HG03066 (cell line): ENCODE measurements at regions not wholly inside any gene's neighbourhood (a gene's known extent, or its start where the extent isn't known, plus 50 kb on each side); places are given as distances from the start of the nearest gene placed in this dataset.
"Not testable (repeated sequence)": the region's sequence is repeated elsewhere in the genome, so short reads cannot be mapped to it uniquely, and the experiment has no call there.

Experiments used
- ATAC-seq: cut with Tn5 transposase; IDR thresholded peaks from one replicate; pipeline ENCODE4 v1.9.1; 2021; ENCODE audit warnings: low read depth; ENCODE audit not compliant: unreplicated experiment

DNA sequence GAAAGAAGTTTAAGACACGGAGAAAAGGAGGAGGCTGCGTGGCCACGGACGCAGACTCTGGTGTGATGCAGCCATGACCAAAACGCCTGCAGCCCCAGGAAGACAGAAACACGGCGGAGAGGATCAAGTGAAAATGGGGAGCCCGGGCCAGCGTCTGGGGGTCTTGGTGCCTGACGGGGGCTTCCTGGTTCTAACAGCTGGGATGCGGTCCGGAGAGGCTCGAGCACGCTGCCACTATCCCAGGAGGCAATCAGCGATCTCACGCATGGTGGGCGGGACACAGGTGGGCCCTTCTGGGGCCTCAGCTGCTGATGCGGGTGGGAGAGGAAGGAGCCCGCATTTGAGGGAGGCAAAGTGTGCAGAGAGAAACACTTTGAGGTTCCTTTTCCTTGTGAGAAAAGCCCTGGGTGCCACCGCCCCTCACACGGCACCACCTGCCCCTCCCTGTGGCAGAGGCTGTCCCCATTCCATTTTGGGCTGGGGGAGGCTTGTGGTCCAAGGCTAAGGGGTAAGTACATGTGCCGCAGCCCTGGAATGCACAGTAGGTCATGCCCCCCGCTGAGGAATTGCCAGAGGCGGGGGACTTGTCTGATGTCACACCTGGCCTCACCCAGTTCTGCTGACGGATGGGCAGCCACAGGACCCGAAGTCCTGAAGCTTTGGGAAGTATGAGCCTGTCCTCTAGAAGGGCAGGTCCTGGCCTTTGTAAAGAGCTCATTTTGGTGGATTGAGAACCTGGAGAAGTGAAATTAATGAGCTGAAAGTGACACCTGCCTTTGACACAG, 121.7 kb upstream of the ZNF469 start:
- not testable (repeated sequence) for ATAC-seq

DNA sequence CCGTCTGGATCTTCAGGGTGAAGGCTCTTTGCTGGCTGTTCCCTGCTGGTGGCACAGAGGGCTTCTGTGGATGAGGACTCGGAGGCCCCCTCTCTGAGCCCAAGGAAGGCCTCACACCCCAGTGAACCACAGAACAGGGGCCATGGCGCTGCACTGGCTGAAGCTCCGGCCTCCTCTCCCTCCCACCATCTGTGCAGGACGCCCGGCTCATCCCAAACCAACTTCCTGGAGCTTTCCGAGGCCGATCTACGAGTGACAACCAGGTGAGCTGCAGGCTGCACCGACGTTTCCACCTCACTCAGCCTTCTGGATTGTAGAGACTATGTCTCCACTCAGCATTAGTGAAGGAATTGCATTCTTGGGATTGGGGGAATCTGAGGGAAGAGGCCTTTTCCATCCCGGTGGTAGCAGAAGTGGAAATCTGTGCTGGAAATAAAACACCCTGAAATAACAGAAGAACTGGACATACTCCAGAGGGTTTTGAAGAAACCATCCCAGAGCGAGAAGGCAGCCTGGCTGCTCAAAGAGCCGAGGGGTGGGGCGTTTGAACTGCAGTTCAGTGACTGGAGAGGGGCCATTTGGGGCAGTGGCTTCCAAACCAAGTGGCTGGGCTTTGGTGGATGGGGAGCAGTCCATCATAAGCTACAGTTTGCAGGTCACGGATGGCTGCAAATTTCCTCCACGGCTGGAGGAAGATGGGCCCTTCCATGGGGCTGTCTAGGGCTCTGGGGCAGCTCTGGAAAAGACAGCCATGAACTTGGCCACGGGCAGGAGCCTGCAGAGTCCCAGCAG, 120.7 kb upstream of the ZNF469 start:
- ATAC-seq = not testable (repeated sequence)

DNA sequence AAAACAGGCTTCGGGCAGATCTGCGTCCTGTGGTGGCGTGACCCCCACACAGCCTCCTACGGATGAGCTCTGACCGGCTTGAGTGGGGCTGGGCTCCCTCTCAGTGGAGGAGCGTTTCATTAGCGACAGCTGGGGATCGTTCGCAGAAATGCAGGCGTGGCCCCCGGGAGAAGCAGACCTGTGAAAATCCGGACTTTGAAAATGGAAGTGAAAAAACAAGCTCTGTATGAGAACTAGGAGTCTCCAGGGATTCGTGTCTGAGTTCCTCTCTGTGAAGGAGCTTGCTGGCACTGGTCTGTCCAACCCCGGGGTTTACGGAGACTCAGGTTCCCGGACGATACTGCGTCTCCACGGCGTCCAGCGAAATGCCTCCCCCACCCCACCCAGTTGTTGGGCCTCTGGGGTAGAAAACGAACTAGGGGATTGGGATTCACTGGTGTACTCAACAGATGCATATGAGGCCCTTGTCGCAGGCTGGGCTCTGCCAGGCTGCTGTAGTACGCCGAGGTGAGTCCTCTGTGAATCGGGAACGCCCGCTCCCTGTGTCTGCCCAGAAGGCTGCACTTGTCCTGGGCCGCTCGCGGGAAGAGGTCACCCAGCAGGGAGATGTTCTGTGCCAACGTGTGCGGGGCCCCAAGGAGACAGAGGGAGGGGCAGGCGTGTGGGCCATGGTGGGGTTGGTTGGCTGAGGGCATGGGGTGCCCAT, 119.7 kb upstream of the ZNF469 start:
- ATAC-seq = not testable (repeated sequence)

DNA sequence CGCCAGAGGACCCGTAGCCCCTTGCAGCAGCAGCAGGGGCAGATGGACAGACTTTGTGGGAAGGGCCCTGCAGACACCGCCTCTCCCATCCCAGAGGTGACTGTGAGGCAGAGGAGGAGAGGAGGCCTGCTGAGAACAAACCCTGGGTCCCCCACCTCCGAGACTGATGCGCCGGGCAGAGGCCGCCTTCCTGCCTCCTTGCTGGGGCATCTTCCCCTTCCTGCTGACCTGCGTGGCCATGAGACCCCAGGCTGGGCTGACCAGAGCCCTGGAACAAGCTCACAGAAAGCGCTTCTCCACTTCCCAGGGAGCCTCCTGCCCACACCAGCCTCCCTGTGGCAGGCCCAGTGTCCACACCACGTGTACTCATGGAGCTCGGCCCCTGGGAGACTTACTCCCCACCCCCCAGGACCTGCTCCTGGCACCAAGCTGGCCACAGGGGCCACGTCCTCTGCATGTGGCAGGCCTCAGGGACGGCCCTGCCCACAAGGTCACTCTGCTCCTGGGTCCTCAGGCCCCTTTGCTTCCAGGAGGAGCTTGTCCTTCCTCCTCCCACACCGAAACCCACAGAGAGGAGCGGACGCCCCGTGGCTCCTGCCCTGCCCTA, 119.0 kb upstream of the ZNF469 start:
- ATAC-seq = not testable (repeated sequence)

DNA sequence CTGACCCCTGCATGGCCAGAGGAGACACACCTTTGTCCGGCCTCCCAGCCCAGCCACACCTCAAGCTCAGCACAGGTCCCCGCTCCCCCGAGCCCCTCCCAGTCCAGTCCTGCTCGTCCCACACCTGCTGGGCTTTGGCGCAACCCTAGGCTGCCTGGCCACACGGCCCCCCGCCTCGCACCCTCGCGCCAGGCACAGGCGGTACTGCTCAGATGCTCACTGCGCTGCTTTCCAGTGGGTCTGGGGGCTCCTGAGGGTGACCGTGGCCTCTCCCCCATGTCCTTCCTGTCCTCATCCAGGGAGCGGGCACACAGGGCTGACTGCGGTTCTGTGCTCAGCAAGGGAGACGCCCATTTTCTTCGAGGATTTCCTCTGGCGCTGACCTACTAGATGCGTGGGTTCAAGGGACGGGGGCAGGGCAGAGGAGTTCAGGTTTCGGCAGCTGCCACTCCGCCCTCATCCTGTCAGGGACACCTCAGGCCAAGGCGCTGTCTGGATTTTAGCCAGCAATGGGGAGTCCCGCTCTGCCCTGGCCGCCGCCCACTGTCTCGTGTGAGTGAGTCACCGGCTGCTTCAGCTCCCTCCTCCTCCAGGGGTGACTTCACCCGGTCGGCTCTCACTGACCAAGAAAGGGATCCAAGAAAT, 118.0 kb upstream of the ZNF469 start:
- ATAC-seq = peak; percentile 77

DNA sequence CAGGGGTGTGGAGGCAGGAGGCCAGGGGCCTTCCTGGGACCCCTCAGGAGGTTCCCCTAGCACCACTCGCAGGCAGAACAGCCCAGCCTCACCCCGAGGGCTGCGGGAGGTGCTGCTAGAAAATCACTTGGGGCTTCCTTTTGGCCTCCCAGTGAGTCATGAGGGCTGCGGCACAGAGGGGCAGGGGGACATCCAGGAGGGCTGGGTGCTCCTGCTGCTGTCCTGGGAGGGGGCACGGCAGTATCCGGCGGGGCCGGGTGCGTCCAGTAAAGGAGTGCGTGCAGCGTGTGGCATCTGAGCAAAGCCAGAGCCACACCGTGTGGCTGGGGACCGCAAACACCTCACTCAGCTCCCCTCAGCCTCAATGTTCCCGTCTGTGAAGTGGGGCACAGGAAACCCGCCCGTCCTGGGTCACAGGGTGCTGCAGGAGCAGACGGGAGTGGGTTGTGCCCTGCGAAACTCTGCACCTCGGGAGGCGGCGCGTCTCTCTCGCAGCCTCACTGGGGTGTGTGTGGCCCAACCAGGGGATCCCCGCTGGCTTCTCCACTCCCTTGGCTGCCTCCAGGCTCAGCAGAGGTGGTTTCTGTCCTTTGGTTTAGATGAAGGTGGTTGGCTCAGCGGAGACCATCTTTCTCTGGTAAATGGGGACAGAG, 117.3 kb upstream of the ZNF469 start:
- not testable (repeated sequence) for ATAC-seq

DNA sequence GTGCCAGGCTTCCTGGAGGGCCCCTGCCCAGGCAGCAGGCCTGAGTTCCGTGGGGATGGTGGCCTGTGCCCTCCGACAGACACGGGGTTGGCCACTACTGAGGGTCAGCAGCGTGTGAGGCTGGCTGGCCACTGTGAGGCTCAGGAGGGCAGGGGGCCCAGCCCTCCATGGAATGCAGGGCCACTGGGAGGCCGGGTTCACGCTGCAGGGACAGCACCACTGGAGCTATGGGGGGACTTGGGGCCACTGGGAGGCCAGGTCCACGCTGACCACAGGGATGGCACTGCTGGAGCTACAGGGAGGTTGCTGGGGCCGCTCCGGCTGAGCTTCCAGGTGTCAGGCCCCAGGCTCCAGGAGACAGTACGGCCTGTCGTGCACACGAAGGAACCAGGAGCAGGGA, 116.7 kb upstream of the ZNF469 start:
- not testable (repeated sequence) for ATAC-seq

DNA sequence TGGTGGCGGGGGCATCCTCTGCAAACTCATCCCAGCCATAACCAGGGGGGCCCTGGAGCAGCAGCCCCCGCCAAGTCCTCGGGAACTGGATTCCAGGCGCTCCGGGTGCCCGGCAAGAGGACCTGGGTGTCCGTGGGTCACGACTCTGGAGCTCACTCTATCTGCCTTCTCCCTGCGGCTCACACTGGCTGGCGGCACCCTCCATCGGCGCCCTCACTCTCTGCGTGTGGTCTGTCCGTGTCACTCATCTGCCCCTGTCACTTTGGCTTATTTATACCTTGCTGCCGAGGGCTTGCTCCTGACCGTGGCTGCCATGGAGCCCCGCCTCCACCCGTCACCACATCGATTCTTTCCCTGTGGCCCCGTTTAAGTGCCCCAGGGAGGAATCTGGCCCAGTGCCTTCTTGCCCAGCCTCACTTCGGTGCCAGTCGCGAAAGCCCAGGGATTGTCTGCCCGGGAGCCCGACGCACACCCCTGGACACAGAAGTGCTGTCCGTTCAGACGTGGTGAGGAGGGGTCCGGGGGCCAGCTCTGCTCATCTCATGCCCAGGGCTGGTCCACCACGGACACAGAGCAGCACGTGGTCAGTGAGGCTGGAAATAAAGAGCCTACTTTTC, 115.7 kb upstream of the ZNF469 start:
- ATAC-seq = not testable (repeated sequence)

DNA sequence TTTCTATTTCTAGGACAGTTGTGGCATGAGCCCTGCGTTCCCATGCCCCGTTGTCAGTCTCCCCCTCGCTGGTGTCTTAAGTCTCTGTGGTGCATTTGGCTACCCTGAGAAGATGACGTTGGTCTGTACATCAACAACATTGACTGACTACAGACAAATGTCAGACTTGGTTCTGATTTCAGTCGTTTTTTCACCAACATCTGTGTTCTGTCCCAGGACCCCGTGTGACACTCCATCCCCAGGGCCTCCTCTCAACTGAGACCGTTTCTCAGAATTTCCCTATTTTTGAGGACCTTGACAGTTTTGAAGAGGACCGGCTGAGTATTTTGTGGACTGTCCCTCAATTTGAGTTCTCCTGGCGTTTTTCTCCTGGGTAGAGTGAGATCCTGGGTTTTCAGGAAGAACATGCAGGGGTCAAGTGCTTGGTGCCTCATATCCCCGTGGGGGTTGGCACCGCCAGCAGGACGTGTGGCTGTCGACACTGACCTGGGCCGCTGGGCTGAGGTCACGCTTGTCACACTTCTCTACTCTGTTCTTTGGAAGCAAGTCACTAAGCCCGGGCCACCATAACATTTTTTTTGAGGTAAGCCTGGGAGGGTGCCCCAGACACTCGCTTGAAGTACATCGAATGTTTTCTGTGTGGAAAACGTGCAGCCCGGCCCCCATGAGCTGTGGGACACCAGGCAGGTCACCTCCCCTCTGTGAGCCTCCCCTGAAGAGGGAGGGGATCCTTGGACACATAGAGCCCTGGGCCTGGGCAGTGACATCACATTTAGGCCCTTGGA, 114.4 kb upstream of the ZNF469 start:
- ATAC-seq = not testable (repeated sequence)

DNA sequence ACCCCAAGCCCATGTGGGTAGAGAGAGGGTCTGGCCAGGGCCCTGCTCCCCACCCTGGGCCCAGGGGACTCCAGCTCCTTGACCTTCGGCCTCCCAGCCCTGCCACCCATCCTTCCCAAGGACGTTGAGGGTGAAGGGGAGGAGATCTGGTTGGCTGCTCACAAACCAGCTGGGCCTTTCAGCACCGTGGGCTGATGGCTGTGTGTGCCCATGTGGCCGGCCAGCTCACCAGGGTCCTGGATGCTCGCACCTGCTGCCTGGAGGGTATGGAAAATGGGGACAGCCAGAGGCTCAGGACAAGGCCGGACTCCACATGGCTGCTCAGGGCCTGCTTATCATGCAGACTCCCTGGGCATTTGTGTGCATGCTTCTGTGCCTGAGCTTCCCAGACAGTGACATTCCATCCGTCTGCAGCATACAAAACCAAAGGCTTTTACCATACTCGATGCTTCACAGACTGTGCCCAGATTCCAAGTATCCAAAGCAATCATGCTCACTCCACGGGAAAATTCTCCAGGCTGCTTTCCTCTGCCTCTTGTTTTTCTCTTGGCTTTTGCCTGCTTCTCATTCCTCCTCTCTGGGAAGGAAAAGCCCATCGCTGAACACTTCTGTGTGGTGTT, 112.5 kb upstream of the ZNF469 start:
- not testable (repeated sequence) for ATAC-seq

DNA sequence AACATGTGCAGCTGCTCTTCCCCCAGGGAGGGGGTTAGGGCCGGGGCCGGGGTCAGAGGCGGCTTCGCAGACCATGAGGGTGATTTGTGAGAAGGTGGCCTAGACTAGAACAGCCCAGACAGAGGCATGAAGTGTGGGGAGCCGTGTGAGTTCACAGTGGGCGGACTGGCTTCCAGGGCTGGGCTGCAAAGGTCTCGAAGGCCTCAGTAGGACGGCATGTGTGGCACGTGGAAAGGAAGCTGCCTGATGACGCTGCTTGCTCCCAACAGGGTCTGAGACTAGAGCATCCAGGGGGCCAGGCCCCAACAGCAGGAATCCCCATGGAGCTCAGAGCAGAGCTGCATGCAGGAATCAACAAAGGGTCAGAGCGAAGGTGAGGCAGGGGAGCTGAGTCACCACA, 111.5 kb upstream of the ZNF469 start:
- ATAC-seq = not testable (repeated sequence)

DNA sequence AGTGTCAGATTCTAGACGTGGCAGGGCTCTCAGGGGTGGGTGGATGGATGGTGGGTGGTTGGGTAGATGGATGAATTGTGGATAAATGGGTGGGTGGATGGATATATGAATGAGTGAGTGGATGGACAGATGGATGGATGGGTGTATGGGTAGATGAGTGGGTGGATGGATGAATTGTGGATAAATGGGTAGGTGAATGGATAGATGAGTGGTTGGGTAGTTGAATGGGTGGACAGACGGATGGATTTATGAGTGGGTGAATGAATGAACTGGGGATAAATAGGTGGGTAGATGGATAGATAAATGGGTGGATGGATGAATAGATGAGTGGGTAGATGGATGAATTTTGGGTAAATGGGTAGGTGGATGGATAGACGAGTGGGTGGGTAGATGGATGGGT, 111.0 kb upstream of the ZNF469 start:
- ATAC-seq = not testable (repeated sequence)

DNA sequence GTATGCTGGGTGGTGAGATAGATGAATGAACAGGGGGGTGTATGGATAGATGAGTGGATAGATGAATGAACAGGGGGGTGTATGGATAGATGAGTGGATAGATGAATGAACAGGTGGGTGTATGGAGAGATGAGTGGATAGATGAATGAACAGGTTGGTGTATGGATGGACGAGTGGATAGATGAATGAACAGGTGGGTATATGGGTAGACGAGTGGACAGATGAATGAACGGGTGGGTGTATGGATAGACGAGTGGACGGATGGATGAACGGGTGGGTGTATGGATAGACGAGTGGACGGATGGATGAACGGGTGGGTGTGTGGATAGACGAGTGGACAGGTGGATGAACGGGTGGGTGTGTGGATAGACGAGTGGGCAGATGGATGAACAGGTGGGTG, 110.3 kb upstream of the ZNF469 start:
- not testable (repeated sequence) for ATAC-seq

DNA sequence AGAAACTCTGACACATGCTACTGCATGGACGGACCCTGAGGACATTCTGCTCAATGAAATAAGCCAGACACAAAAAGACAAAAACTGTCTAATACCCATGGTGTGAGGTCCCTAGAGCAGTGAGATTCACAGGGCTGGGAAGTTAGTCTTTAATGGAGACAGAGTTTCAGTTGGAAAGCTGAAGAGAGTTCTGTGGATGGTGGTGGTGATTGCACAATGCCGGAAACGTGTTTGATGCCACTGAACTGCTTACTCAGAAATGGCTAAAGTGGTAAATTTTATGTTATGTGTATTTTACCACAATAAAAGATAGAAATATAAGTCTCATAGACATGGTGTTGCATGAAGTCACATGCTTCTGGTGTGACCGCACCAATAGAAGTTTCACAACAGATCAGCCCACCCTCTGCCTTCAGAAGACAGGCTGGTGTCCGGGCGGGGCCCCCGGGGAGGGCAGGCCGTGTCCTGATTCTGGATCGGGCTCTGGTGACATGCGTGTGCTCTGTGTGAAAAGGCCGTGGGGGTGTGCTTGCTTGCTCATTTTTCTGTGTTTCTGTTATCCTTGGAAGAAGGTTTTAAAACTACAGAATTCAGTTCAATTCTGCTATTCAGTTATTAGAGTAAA, 108.5 kb upstream of the ZNF469 start:
- not testable (repeated sequence) for ATAC-seq

DNA sequence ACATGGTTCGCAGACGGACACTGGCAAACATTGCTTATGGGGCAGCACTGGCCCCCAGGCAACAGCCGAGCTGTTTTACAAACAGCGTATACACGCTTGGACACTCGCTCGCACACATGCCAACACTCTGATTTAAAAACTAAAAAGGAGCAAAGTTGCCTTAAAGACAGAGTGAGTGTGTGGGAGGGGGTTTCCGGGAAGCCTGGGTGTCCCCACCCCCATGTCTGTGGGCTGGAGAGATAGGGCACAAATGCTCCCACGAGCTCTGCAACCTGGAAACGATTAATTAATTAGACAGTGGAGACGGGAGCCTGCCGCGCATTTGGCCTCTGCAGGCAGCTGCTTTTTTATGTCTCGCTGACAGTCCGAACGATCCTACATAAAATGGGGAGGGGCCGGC, 107.9 kb upstream of the ZNF469 start:
- no peak for ATAC-seq

DNA sequence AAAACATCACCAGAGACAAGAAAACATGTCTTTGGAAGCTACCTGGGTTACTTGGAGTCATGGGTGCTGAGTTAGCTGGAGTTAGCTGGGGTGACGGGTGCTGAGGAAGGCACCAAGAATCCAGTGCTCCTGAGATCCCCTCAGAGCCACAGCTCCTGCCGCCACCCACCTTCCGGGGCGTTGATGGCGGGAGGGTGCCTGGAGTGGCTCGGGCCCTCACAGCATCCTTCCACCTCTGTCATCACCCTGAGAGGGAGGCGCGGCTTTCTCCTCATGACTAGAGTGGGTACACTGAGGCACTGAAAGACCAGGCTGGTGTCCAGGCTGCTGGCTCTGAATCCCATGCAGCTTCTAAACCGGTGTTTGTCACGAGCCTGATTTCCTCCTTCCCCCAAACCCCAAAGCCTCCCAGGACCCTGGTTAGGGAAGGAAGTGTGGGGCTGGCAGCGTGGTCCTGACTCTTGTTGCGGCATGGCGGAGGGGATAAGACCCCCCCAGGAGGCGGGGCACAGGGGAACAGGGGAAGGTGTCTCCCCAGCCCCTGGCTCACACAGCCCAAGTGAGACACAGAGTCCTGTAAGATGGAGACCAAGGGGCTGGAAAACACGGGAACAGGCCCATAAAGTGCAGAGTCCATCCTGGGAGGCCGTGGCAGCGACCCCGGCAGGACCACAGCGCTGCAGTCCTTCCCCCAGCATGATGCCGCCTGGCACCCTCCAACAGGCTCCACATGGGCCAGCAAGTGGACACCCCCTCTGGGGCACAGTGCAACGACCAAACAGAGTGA, 107.2 kb upstream of the ZNF469 start:
- ATAC-seq = not testable (repeated sequence)

DNA sequence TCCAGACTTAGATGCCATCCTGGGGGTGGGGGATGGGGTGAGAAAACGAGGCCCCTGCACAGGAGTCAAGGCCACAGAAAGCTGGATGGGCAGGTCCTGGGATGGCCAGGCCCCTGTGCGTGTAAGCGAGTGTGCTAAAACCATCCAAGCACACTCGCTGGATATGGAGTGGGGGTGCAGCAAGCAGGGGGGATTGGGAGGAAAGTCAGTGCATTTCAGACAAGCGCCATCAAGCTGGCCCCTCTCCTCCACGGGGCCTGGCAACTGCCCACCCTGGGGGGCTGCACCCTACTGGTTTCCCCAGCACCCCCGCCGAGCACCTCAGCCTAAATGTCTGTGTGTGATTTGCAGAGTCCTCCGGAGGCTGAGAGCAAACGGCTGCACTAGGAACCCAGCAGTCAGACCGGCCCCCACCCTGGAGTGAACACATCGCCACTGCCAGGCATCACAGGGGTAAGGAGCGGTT, 106.6 kb upstream of the ZNF469 start:
- ATAC-seq = not testable (repeated sequence)
